Globus pallidus (tissue), 1 donor: ENCODE measurements at regions not wholly inside any gene's neighbourhood (a gene's known extent, or its start where the extent isn't known, plus 50 kb on each side); places are given as distances from the start of the nearest gene placed in this dataset.

Source experiments
- DNase-seq: peaks from one replicate; pipeline ENCODE4 v3.0.0-alpha.2; 2015; ENCODE audit warnings: low spot score

DNA sequence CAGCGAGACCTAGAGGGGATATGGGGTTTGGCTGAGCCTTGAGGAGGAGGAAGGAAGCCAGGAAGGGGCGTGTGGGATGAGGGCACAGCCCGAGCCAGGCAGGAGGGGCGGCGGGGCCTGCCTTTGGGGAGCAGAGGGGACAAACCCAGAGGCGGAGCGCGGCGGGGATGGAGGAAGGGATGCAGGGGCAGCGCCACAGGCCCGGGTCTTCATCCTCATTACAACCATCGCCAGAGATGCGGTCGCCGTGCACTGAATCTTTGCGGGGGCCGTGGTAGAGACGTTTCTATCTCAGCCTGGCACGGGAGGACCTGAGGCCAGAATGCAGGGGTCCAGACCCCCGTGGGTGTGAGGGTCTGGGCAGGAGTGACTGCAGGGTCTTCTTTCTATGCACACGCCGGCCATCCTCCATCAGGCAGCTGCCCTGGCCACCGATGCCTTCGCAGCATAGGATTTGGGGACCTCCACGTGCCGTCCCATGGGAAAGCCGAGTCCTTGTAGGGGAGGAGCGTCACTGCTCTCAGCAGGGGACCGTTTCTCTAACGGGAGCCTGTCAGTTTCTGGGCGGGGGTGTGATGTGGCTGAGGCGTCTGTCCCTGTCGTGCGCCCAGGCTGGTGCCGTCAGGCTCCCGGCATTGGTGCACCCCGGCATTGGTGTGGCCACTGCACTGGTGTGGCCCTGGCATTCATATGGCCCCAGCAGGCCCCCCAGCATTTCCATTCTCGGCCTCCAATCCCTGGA is 1267.9 kb downstream of the BRD1 start:
- no peak for DNase-seq

DNA sequence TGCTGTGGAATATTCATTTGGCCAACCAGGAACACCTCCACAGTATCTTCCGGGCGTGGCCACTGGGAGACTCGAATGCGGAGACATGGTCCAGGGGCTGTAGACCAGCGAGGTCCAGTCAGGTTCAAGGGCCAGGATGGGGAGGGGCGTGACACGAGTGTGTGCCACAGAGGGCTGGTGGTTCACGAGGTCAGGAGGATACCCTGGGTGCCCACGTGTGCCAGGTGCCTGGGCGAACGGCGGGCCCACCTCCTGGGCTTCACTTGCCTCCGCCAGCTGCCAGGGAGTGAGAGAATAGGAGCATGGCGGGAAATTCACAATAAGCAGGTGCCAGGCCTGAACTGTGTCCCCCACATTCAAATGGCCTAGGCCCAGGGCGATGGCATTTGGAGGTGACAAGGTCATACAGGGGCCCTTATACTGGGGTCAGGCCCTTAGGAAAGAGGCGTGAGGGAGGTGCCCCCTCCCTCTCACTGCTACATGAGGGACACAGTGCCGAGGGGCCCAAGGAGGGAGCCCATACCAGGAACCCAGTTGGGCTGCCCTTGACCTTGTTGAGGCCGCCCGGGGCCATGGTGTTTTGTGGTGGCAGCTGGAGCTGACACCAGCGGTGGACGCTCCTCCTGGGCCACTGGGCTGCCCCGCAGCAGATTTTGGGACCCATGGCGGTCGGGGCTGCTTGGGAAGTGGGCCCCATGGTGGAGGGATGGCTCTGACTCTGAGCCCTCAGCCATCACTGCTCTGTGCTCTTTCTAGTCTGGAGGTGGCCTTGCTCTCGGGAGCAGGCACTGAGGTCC is 1268.9 kb downstream of the BRD1 start:
- no peak for DNase-seq

DNA sequence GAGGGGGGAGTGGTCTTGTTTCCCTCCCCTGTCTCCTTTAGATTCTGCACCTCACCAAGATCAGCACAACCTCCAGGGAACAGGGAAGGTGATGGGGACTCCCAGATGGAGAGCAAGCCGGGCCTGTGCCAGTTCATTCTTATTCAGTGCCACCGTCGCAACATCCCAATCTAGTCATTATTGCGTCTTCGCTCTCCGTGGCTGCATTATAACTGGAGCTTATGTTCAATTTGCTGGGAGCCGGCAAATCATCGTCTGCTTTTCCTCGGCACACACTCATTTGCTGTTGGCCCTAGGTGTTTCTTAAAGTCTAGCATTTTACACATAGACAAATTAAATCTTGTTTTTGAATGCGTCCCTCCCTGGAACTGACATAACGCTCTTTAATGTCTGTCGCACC is 1269.7 kb downstream of the BRD1 start:
- DNase-seq, result no peak

DNA sequence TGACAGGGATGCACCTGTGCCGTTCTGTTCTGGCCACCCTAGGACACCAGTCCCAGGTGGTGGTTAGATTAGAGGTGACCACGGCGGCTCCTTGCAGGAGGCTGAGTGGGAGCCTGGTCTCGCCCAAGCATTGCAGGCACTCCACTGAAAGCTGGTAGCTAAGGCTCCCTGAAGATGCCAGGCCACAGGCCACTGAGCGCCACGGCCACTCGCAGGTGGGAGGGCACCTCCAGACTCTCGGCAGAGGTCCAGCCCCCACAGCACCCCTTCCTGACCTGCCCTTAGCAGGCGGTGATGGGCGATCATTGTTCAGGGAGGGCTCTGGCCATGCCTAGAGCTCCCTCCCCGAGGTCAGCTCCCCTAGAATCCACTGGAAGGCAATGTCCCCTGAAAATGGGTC is 1270.2 kb downstream of the BRD1 start:
- DNase-seq, result no peak

DNA sequence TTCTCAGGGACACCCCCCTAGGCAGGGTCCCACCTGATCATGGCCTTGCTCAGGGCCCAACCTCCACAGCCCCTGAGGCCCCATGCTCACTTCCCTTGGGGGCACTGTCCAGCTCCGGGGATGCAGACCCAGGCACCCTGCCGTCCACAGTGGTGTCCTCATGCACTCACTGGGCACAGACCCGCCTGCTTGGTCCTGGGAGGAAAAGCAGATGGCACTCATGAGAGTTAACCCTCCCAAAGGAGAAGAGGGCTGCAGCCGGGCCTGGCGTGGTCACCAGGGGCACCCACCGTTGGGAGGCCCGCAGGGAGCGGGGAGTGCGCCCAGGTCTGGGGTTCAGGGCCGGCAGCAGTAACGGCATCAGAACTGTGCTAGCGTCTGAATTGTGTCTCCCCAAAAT is 1270.9 kb downstream of the BRD1 start:
- DNase-seq, result no peak

DNA sequence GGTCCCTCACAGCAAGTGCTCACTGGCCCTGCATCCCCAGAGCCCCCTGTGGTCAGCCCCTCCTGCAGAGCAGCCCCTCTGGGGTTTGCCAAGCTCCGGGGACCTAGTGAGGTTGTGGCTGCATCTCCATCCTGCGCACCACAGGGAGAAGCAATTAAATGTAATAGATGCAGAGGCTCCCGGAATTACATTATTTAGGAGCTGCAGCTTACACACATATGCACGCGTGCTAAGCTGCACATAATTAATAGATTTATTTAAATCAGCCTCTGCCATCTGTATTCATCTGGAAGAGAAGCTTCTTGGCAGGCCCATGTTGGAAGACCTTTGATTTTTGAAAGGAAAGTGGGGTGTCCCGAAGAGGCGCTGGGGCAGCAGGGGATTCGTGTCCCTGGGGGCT is 1271.5 kb downstream of the BRD1 start:
- DNase-seq, result no peak

DNA sequence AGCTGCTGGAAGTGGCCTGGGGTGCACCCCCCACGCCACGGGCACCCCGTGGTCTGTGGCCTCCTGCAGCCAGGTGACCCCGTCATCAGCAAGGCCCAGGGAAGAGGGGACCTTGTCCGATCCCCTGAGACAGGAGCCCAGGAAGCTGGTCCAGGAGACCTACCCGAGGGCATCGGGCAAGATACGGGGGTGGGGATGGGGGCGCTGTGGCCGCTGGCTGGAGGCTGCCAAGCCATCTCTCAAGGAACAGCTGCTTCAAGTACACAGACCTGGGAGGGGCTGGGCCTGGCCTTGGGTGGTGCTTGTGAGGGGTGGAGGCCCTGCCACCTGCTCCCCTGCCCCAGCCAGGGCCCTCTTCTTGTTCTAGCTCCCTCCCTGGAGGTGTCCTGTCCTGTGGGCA is 1272.1 kb downstream of the BRD1 start:
- DNase-seq, result no peak

DNA sequence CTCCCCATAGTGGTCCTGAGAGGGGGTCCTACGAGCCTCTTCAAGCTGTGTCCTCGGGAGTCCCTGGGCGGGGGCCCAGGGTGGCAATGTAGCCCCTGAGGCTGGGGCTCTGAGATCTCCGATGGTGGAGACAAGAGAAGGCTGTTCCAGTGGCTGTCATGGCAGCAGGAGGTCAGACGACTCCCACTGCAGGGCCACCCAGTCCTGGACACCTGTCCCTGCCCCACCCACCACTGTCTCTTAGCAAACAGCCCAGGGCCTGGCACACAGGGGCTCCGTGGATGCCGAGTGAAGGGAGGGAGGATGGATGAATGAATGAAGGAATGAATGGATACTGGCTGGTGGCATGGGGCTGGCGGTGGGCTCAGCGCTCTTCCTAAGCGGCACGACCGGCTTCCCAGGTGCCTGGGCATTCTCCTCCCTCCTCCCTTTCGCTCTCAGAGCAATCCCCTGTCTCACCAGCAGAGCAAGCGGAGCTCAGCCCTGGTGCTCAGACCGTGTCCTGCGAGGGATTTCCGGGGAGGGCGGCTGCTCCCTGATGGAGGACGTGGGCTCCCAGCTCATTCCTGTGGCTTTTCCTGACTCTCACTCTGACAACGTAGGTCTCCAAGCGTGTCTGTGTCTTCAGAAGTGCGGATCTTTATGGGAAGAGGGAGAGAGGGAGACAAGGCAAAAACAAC is 1272.6 kb downstream of the BRD1 start:
- no peak for DNase-seq

DNA sequence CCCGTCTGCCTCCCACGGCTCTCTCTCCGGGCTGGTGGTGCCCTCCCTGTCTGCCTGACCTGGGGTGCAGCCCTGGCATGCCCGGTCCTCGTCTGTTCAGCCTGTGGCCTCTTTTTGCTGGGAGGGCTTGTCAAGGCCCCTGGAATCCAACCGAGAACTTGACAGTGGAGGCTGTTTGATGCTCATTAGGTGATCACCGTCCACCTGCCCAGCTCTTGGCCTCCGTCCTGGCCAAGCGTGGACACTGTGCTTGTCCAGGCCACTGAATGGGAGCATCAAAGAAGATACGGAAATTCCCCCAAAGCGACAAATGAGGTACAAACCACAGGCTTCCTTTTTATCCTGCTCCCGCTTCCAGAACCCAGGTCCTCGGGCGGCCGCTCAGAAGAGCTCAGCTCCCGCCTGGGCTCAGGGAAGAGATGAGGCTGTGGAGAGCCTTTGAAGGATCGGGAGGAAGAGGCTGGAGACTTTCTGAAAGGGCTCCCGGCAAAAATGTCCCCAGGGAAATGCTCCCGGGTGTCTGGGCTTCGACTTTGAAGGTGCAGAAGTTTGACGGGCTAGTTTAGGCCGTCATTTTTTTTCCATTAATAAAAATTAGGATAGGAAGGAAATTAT is 1273.9 kb downstream of the BRD1 start:
- no peak for DNase-seq

DNA sequence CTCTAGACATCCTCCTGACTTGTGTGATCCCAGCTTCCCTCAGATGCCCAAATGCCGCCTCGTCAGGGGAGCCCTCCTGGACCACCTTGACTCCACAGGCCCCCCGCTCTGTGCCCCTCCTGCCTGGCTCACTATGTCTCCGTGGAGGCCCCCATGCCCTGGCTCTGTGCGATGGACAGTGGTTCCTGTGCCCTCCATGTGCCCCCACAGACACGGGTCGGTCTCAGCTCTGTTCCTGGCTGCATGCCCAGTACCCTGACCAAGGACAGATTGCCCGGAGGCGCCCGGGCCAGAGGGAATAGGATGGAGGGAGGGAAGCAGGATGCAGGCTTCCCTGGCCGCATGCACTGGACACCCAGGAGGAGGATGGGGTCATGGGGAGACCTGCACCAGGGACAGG is 1274.6 kb downstream of the BRD1 start:
- DNase-seq, result no peak

DNA sequence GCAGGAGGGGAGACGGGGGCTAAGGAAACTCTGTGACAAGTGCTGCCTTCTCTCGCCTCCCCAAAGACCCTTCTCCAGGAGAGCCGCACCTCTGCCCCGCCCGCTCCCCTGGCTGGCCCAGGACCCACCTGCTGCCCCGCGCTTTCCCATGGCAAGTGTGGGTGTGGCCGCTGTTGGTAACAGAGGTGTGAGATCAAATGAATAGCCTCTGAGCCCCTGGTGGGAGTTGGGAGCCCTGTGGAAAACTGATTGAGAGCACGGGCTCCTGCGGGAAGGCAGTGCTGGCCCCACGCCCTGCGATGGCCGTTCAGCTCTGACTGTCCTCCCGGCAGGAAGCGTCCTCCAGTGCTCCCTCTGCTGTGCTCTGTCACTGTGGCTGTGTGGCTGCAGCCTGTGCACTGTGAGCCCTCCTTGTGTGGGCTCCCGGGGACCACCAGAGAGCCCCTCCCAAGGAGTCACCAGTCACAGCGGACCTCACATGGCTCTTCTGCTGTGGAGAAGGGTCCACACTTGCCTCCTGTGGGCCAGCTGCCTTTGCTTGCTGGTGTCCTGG is 1275.9 kb downstream of the BRD1 start:
- no peak for DNase-seq

DNA sequence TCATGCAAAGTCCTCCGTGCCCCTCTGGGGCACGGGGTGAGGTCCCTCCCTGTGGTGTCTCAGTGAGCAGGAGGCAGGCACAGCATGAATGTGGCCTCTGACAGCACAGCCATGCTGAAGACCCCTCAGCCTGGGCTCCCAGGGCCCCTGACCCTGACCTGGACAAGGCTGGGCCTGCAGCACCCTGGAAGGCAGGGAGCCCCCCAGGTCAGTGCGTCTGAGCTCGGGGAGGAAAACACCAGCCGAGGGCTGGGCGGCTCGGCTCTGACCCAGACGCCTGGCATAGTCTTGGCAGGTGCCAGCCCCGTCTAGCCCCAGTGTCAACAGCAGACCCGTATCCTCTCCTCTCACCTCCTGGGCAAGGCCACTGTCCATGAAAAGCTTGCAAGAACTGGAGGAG is 1276.6 kb downstream of the BRD1 start:
- no peak for DNase-seq

DNA sequence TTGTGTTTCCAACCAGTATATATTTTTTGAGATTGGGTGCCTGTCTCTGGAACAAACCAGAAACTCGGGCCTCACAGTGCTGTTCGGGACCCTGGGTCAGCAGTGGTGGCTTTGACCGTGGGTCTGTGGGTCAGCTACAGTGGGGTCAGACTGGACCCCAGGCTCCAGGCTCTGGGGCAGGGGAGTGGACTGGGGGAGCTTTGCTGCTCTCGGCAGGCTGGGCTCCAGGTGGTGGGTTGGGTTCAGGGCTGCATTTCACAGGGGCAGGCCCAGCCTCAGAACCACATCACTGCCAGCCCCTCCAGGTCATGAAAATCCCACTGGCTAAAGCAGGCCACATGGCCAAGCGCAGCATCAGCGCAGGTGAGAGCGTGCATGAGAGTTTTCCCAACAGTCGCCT is 1279.3 kb downstream of the BRD1 start:
- no peak for DNase-seq

DNA sequence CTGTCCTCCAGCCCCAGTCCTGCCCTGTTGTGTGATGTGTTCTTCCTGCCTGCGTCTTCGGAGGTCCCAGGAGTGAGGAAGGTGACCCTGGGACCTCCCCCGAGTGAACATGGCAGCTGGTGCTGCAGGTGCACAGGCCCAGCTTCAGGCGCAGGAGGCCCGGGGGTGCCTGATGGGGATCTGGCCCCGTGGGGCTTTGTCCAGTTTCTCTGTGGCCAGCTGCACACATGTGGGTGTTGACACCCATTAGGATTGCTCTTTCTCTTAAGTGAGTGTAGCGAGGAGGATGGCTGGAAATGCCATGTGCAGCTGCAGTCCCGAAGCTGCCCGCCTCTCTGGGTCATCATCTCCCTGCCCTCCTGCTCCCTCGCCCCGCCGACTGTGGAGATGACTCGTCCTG is 1279.7 kb downstream of the BRD1 start:
- no peak for DNase-seq

DNA sequence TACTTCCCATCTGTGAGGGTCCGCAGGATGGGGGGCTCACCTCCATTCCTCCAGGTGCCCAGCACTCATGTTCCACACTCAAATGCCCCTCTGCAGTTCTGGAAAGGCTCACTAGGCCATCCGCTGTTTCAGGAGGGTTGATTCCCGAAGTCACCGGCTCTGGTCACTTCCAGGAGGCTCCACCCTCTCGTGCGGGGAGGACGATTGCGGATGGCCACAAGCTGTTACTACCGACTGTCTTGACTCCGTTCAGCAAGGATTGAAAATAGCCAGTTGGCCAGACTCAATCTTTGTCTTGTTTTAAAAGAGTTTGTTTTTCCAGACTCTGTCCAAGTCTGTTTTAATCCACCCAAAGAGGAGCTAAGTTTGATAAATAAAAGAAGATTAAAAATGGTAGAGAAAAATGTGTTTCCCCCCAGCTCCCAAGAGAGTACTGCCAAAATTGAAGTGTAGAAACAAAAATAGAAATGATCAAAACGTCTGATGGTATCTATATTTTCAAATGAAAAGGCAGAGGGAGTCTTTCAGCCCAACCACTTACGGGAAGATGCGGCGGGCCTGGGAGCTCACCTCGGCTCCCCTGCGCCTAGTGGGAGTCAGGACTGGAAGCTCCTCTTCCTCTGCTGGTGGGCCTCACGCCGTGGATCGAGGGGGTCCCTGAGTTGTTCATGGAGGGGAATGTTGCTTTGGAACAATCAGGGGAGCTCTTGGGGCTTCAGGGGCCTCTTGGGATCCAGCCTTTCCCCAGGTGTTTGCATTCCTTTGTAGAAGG is 1280.8 kb downstream of the BRD1 start:
- DNase-seq, result no peak

DNA sequence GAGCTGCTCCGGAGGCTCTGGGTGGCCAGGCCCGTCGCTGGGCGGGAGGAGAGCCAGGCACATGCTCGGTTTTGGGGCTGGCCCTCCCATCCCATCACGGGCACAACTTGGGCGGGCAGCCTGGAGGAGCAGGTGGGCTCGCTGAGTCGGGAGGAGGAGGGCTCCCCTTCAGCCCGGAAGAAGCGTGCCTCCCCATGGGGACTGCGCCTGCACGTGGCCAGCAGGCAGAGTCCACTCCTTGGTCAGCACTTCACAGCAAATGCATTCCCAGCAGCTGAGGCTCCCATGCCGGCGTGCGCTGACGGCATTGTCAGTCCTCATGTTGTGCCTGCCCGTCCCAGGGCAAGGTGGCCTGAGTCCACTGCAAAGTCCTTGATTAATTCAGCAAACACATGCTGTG is 1281.7 kb downstream of the BRD1 start:
- DNase-seq, result no peak

DNA sequence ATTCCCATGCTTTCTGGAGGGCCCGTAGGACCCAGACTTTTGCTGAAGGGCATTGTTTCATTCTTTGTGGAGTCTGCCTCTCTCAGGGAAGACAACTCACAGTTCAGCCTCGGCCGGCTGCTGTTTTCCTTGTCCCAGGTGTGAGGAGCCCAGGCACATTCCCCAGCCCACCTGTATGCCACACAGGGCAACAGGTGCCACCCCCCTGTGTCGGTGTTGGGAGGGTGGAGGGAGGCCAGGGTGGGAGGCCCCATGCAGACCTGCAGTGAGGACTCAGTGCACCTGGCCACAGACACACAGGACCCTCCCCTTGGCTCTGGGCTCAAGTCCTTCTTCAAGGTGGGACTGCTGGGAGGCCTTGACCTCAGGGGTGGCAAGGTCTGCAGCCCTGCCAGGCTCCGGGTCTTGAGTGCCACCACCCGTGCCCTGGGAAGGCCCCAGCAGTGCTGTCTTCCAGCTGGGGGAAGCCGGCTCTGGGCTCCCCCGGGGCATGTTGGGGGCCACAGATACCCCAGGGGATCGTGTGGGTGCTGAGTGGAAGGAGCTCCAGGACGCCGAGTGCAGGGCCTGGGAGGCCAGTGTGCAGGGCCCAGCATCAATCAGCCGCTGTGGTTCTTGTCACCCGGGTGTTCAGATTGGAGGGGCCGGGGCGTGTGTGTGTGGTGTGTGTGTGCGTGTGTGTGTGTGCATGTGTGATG is 1286.1 kb downstream of the BRD1 start:
- no peak for DNase-seq

DNA sequence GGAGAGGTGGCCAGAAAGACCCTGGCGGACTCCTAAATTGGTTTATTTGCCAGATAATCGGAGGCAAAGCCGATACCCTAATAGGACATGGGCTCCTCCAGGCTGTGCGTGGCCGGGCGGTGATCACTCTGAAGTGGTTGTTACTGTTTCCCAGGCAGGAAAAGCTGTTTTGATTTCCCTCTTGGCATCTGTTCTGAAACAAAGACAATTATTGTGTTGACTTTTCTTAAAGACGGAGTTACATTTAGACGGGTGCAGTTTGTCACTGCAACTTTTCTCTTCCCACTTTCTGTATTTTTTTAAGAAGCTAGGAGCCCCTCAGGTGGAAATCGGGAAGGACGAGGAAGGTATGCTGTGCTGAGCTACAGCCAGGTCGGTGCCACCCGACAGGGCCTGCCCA is 1288.4 kb downstream of the BRD1 start:
- DNase-seq, result no peak

DNA sequence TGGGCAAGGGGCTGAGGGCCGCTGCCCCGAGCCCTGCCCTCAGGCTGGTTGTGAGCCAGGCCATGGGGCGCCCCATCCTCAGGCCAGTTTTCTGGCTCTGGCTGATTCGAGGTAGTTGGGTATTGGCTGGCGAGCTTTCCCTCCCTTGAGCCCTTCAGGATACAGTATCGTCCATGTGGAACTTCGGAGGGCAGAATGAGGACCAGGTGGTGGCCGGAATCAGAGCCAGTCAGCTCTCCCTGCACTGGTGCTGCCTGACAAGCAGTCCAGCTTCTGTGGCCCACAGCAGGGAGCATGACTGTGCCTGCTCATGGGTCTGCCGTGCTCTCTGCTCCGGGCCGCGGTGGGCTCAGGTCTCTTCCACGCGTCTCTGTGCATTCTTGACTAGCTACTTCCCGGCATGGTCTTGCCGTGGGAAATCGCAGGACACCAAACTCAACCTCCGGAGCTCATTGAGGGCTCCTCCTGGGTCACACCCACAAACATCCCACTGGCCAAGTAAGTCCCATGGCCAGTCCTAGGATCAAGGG is 1289.3 kb downstream of the BRD1 start:
- DNase-seq, result no peak

DNA sequence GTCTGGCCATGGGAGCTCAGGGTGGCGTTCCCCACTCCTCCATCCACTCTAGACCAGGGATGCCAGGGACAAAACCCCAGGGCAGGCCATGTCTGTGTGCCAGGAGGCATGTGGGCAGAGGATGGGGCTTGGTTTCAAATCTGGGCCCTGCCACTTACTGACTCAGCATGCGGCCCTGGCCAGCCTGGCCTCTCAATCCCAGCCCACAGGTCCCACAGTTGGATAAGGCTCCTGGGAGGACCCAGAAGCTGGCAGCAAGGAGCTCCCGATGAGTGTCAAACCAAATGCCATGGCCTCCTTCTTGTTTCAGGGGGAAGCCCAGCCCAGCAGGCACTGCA is 1290.4 kb downstream of the BRD1 start:
- DNase-seq, result peak; percentile 49
